ENCODE measurements at regions not wholly inside any gene's neighbourhood (a gene's known extent, or its start where the extent isn't known, plus 50 kb on each side); places are given as distances from the start of the nearest gene placed in this dataset.

DNA sequence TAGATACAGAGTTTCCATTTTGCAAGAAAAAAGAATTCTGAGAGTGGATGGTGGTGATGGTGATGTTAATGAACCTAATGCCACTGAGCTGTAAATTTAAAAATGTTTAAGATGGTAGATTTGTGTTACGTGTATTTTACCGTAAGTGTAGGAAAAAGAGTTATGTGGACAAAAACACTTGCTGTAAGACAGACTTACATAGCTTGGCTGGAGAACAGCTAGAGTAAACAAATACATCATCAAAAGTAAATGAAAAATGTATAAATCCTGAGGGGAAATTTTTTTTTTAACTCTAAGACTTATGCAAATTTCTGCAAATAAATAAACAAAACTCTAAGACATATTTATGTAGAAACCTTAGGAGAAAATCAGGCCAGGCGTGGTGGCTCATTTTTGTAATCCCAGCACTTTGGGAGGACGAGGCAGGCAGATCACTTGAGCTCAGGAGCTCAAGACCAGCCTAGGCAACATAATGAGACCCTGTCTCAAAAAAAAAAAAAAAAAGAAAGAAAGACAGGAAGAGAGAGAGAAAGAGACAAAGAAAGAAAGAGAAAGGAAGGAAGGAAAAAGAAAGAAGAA is 66.2 kb upstream of the CDK13 start:
- DNase-seq (ENCODE audit: low read depth, low spot score) = no peak
- ChIA-PET CTCF (interaction anchor here (0.7 kb wide), 1 partner anchor 102 kb away, joined by 11 read pairs; no protein-coding TSS in a partner anchor), POLR2A (interaction anchor here (0.6 kb wide), 1 partner anchor 119 kb away, joined by 4 read pairs; no protein-coding TSS in a partner anchor)
- H3K4me3 ChIP-seq (ENCODE audit: low read depth in 2 of 2, low read length in 2 of 2) = no peak overlapping the region
- no TSS peak for BruUV-seq (replicated peaks)
- H3K4me1 ChIP-seq (ENCODE audit: control insufficient read depth, insufficient read depth, low read length) = no peaks in the 10 kb centered on the region
- intact Hi-C loops (cut with micrococcal nuclease; ENCODE audit: unreplicated experiment) = no loop called here
- no peak for ATAC-seq
- no peaks in the 10 kb centered on the region for H3K27me3 ChIP-seq (ENCODE audit: control insufficient read depth, insufficient read depth, low read length)
- no peak overlapping the region for H3K27ac ChIP-seq (ENCODE audit: low read length)
- in situ Hi-C loops (cut with HindIII; ENCODE audit: low pct_unique_long_range_greater_than_20kb, low sequenced_read_pairs) = no loop called here
- H3K9me3 ChIP-seq (ENCODE audit: control insufficient read depth, insufficient read depth, low read depth, low read length) = no peaks in the 10 kb centered on the region; the same call in 1 of the 2 replicates
- H3K36me3 ChIP-seq (ENCODE audit: control insufficient read depth, insufficient read depth, low read length) = no peaks in the 10 kb centered on the region
- TF ChIP-seq TCF7L2 (IDR thresholded peaks at IDR 0.05; ENCODE audit: low read depth, low read length) (no peak), POLR2AphosphoS5 (IDR thresholded peaks at IDR 0.05; ENCODE audit: low read depth, low read length) (no peak), SIN3A (IDR thresholded peaks at IDR 0.05; ENCODE audit: borderline replicate concordance, insufficient read depth, low read depth, low read length) (no peak)
- TF ChIP-seq, protein P1, sequence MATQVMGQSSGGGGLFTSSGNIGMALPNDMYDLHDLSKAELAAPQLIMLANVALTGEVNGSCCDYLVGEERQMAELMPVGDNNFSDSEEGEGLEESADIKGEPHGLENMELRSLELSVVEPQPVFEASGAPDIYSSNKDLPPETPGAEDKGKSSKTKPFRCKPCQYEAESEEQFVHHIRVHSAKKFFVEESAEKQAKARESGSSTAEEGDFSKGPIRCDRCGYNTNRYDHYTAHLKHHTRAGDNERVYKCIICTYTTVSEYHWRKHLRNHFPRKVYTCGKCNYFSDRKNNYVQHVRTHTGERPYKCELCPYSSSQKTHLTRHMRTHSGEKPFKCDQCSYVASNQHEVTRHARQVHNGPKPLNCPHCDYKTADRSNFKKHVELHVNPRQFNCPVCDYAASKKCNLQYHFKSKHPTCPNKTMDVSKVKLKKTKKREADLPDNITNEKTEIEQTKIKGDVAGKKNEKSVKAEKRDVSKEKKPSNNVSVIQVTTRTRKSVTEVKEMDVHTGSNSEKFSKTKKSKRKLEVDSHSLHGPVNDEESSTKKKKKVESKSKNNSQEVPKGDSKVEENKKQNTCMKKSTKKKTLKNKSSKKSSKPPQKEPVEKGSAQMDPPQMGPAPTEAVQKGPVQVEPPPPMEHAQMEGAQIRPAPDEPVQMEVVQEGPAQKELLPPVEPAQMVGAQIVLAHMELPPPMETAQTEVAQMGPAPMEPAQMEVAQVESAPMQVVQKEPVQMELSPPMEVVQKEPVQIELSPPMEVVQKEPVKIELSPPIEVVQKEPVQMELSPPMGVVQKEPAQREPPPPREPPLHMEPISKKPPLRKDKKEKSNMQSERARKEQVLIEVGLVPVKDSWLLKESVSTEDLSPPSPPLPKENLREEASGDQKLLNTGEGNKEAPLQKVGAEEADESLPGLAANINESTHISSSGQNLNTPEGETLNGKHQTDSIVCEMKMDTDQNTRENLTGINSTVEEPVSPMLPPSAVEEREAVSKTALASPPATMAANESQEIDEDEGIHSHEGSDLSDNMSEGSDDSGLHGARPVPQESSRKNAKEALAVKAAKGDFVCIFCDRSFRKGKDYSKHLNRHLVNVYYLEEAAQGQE (IDR thresholded peaks at IDR 0.05; ENCODE audit: insufficient read depth in 1 of 2, low read depth in 2 of 2, low read length in 1 of 2) = no peak
- TF ChIP-seq, protein P2, sequence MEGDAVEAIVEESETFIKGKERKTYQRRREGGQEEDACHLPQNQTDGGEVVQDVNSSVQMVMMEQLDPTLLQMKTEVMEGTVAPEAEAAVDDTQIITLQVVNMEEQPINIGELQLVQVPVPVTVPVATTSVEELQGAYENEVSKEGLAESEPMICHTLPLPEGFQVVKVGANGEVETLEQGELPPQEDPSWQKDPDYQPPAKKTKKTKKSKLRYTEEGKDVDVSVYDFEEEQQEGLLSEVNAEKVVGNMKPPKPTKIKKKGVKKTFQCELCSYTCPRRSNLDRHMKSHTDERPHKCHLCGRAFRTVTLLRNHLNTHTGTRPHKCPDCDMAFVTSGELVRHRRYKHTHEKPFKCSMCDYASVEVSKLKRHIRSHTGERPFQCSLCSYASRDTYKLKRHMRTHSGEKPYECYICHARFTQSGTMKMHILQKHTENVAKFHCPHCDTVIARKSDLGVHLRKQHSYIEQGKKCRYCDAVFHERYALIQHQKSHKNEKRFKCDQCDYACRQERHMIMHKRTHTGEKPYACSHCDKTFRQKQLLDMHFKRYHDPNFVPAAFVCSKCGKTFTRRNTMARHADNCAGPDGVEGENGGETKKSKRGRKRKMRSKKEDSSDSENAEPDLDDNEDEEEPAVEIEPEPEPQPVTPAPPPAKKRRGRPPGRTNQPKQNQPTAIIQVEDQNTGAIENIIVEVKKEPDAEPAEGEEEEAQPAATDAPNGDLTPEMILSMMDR (IDR thresholded peaks at IDR 0.05) = no peak

DNA sequence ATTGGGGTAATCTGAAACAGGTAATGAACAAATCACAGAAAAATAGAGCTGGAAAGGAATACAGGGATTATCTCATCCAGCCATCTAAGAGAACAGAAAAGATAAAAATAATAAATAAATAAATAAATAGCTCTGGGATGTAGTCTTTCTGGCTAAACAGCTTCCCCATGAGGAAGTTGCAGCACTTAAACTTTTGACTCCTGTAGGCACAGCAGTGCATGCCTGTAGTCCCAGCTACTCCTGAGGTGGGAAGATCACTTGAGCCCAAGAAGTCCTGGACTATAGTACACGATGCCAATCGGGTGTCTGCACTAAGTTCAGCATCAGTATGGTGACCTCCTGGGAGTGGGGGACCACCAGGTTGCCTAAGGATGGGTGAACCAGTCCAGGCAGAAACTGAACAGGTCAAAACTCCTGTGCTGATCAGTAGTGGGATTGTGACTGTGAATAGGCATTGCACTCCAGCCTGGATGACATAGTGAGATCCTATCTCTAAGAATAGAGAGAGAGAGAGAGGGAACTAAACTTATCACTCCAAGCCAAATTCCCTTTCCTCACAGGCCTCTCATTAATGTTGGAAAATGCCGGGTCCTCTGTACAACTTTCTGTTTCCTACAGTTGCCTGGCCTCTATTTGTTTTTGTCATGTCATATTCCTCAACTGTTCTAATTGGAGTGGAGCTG is 61.7 kb upstream of the CDK13 start:
- Histone ChIP-seq H3K27me3 (ENCODE audit: control insufficient read depth, insufficient read depth, low read length) (no peaks in the 10 kb centered on the region), H3K36me3 (ENCODE audit: control insufficient read depth, insufficient read depth, low read length) (no peaks in the 10 kb centered on the region), H3K4me1 (ENCODE audit: control insufficient read depth, insufficient read depth, low read length) (no peaks in the 10 kb centered on the region), H3K9me3 (ENCODE audit: control insufficient read depth, insufficient read depth, low read depth, low read length) (no peaks in the 10 kb centered on the region), H3K27ac (ENCODE audit: low read length) (no peak overlapping the region), H3K4me3 (ENCODE audit: low read depth in 2 of 2, low read length in 2 of 2) (no peak overlapping the region)
- DNase-seq (ENCODE audit: low read depth, low spot score) (no peak), ATAC-seq (peak; percentile 52; the same call in 1 of the 2 replicates)
- intact Hi-C loops (cut with micrococcal nuclease; ENCODE audit: unreplicated experiment) (no loop called here), in situ Hi-C loops (cut with HindIII; ENCODE audit: low pct_unique_long_range_greater_than_20kb, low sequenced_read_pairs) (no loop called here)
- CTCF ChIA-PET = no interaction called here
- no TSS peak for BruUV-seq (replicated peaks)
- POLR2A ChIA-PET = no interaction called here
- TF ChIP-seq SIN3A (IDR thresholded peaks at IDR 0.05; ENCODE audit: borderline replicate concordance, insufficient read depth, low read depth, low read length) (no peak), POLR2AphosphoS5 (IDR thresholded peaks at IDR 0.05; ENCODE audit: low read depth, low read length) (no peak), TCF7L2 (IDR thresholded peaks at IDR 0.05; ENCODE audit: low read depth, low read length) (no peak)
- TF ChIP-seq, protein P2 (IDR thresholded peaks at IDR 0.05) = no peak
- TF ChIP-seq, protein P1 (IDR thresholded peaks at IDR 0.05; ENCODE audit: insufficient read depth in 1 of 2, low read depth in 2 of 2, low read length in 1 of 2) = no peak

Data from Panc1 (cell line).